SK-N-SH (cell line): ENCODE measurements at regions not wholly inside any gene's neighbourhood (a gene's known extent, or its start where the extent isn't known, plus 50 kb on each side); places are given as distances from the start of the nearest gene placed in this dataset.

Experiments used
- CTCF ChIA-PET: fragments of 300-600, 350-600 bp; formaldehyde crosslinking; extraction: SDS; loops from one replicate; lab custom pipeline; 2021; lab: Yijun Ruan, JAX
- POLR2A ChIA-PET: fragments of 350-600 bp; sonication (Branson Sonifier 250); formaldehyde crosslinking; extraction: SDS; loops from one replicate; lab custom pipeline; 2020; ENCODE audit warnings: antibody characterized with exemption, inconsistent platforms; lab: Yijun Ruan, JAX
- DNase-seq: peaks from one replicate; pipeline ENCODE4 v3.0.0; 2012
- H2AFZ ChIP-seq: fragments of 200-600 bp; sonication (generic); 2 replicates; pipeline ENCODE4 v1.8.1; 2016; ENCODE audit warnings: antibody characterized with exemption, mild to moderate bottlenecking, low read depth
- H3F3A ChIP-seq: fragments of 200-600 bp; sonication (generic); replicated peaks from 2 replicates; pipeline ENCODE3; 2016; ENCODE audit warnings: antibody characterized with exemption, mild to moderate bottlenecking; ENCODE audit not compliant: insufficient read depth
- H3K27ac ChIP-seq, 2 experiments: fragments of 200-500 bp in 1 of 2; fragments of 200-600 bp in 1 of 2; sonication (Bioruptor generic) in 1 of 2; sonication (generic), shearing (Covaris generic) in 1 of 2; 2 replicates each; pipeline versions ENCODE4 v1.5.1 to v1.6.1; 2014 to 2016; ENCODE audit warnings: low read depth in 2 of 2, inconsistent platforms in 1 of 2, low read length in 1 of 2, mild to moderate bottlenecking in 1 of 2, mixed read lengths in 1 of 2
- H3K27me3 ChIP-seq: fragments of 200-600 bp; sonication (generic), shearing (Covaris generic); 2 replicates; pipeline ENCODE4 v1.6.1; 2016; ENCODE audit warnings: mixed run types; ENCODE audit not compliant: insufficient read depth
- H3K36me3 ChIP-seq, 2 experiments: fragments of 200-500 bp in 1 of 2; fragments of 200-600 bp in 1 of 2; sonication (Bioruptor generic) in 1 of 2; sonication (generic) in 1 of 2; replicated peaks in 1 of 2; 2 replicates each; pipeline versions ENCODE3 to v1.5.1; 2014 to 2016; ENCODE audit warnings: low read length in 1 of 2, mild to moderate bottlenecking in 1 of 2; ENCODE audit not compliant: insufficient read depth in 2 of 2, control insufficient read depth in 1 of 2
- H3K4me1 ChIP-seq, 2 experiments: fragments of 200-500 bp in 1 of 2; fragments of 200-600 bp in 1 of 2; sonication (Bioruptor generic) in 1 of 2; sonication (generic), shearing (Covaris generic) in 1 of 2; 2 replicates each; pipeline versions ENCODE4 v1.5.1 to v1.6.1; 2014 to 2016; ENCODE audit warnings: low read depth in 1 of 2, low read length in 1 of 2, mixed run types in 1 of 2; ENCODE audit not compliant: insufficient read depth in 2 of 2, control insufficient read depth in 1 of 2
- H3K4me2 ChIP-seq: fragments of 200-600 bp; sonication (generic), shearing (Covaris generic); 2 replicates; pipeline ENCODE4 v1.6.1; 2017; ENCODE audit warnings: mixed run types
- H3K4me3 ChIP-seq, 2 experiments: fragments of 200-500 bp in 1 of 2; fragments of 200-600 bp in 1 of 2; sonication (Bioruptor generic) in 1 of 2; sonication (generic), shearing (Covaris generic) in 1 of 2; 2 replicates each; pipeline versions ENCODE4 v1.5.1 to v1.8.1; 2014 to 2016; ENCODE audit warnings: low read depth in 2 of 2, inconsistent platforms in 1 of 2, low read length in 1 of 2, mild to moderate bottlenecking in 1 of 2, mixed read lengths in 1 of 2, moderate library complexity in 1 of 2
- H3K79me2 ChIP-seq: fragments of 200-600 bp; sonication (generic); 2 replicates; pipeline ENCODE4 v1.8.1; 2017; ENCODE audit warnings: mild to moderate bottlenecking; ENCODE audit not compliant: insufficient read depth
- H3K9ac ChIP-seq: fragments of 200-600 bp; sonication (generic); 2 replicates; pipeline ENCODE4 v1.6.1; 2017; ENCODE audit warnings: mixed run types
- H3K9me2 ChIP-seq: fragments of 200-600 bp; sonication (generic); 2 replicates; pipeline ENCODE4 v1.6.1; 2017; ENCODE audit warnings: mixed run types
- H3K9me3 ChIP-seq: fragments of 200-600 bp; sonication (generic); 2 replicates; pipeline ENCODE4 v1.6.1; 2017; ENCODE audit warnings: mixed run types, mild to moderate bottlenecking, moderate library complexity
- H4K20me1 ChIP-seq: fragments of 200-600 bp; sonication (generic); 2 replicates; pipeline ENCODE4 v1.6.1; 2017; ENCODE audit warnings: mild to moderate bottlenecking, mixed run types; ENCODE audit not compliant: insufficient read depth
- EP300 ChIP-seq, 2 experiments: IDR thresholded peaks; 2 replicates each; pipeline versions ENCODE4 v1.4.0 to v1.6.1; 2012; ENCODE audit warnings: borderline replicate concordance in 1 of 2, low read depth in 1 of 2, low read length in 1 of 2
- FOSL2 ChIP-seq: IDR thresholded peaks from 2 replicates; pipeline ENCODE4 v1.4.0; 2012; ENCODE audit warnings: low read depth, mild to moderate bottlenecking, moderate library complexity, borderline replicate concordance
- GABPA ChIP-seq: IDR thresholded peaks from 2 replicates; pipeline ENCODE4 v1.4.0; 2012; ENCODE audit warnings: low read depth, mild to moderate bottlenecking
- GATA2 ChIP-seq: sonication (generic); formaldehyde crosslinking; IDR thresholded peaks from 2 replicates; pipeline ENCODE4 v1.5.0; 2020; ENCODE audit warnings: mild to moderate bottlenecking, missing genetic modification reagents
- IRF3 ChIP-seq: fragments of 150-350 bp; IDR thresholded peaks from 2 replicates; pipeline ENCODE4 v1.6.1; 2016; ENCODE audit warnings: mild to moderate bottlenecking, low read depth, low read length
- NRF1 ChIP-seq: IDR thresholded peaks from 2 replicates; pipeline ENCODE4 v1.6.1; 2012; ENCODE audit warnings: low read depth, mild to moderate bottlenecking, low read length
- POLR2AphosphoS5 ChIP-seq: IDR thresholded peaks from 2 replicates; pipeline ENCODE4 v1.6.1; 2012; ENCODE audit warnings: low read depth, low read length
- RAD21 ChIP-seq: IDR thresholded peaks from 2 replicates; pipeline ENCODE4 v1.6.1; 2012; ENCODE audit warnings: mild to moderate bottlenecking, low read length
- RFX5 ChIP-seq: IDR thresholded peaks from 2 replicates; pipeline ENCODE4 v1.6.1; 2012; ENCODE audit warnings: mild to moderate bottlenecking, improper control_type of control experiment, low read length
- RXRA ChIP-seq: IDR thresholded peaks from 2 replicates; pipeline ENCODE4 v1.4.0; 2012; ENCODE audit warnings: low read depth, mild to moderate bottlenecking, borderline replicate concordance
- TAF1 ChIP-seq: IDR thresholded peaks from 2 replicates; pipeline ENCODE4 v1.6.1; 2012; ENCODE audit warnings: low read depth, mild to moderate bottlenecking, low read length, moderate library complexity, borderline replicate concordance
- TEAD4 ChIP-seq: IDR thresholded peaks from 2 replicates; pipeline ENCODE4 v1.4.0; 2012; ENCODE audit warnings: mild to moderate bottlenecking, borderline replicate concordance; ENCODE audit not compliant: insufficient read depth
- WGBS: methylation state at CpG from one replicate; pipeline ENCODE4 v1.1.6; 2017; ENCODE audit warnings: low lambda C conversion rate; 5-methylcytosine and 5-hydroxymethylcytosine counted together
- TF ChIP-seq, protein P1 (sequence below): fragments of 150-350 bp; IDR thresholded peaks from 2 replicates; pipeline ENCODE4 v1.6.1; 2017; ENCODE audit warnings: antibody characterized with exemption, low read length, low read depth, borderline replicate concordance
- TF ChIP-seq, protein P2 (sequence below): IDR thresholded peaks from 2 replicates; pipeline ENCODE4 v1.6.1; 2012; ENCODE audit warnings: mild to moderate bottlenecking, low read depth, low read length, moderate library complexity
- TF ChIP-seq, protein P3 (sequence below): IDR thresholded peaks from 2 replicates; pipeline ENCODE4 v1.4.0; 2012; ENCODE audit warnings: low read depth, borderline replicate concordance
- TF ChIP-seq, protein P4 (sequence below): IDR thresholded peaks from 2 replicates; pipeline ENCODE4 v1.4.0; 2012; ENCODE audit warnings: low read depth

DNA sequence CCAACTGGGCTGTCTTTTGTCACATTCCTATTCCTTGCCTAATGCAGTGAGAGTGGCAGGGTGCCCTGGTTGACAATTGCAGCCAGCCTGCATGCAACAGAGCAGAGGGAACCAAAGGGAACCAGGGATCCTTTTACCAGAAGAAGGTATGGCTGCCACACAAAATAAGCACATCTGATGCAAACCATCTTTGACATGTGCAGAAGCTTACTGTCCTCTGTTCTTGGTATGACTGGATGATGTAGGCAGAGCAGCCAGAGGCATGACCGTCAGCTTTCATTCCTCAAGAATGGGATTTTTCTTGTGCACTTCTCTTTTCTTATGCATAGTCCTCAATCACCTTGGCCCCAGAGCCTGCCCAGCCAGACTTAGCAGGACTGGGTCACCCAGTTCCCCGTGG, 116.1 kb downstream of the UQCRFS1 start:
- no peak overlapping the region for H3K27ac ChIP-seq
- no peak for DNase-seq
- H3K36me3 ChIP-seq = no peaks in the 10 kb centered on the region
- no peak overlapping the region for H3K4me2 ChIP-seq
- no peak overlapping the region for H2AFZ ChIP-seq
- no peaks in the 10 kb centered on the region for H4K20me1 ChIP-seq
- H3K9me2 ChIP-seq = no peaks in the 10 kb centered on the region
- ChIA-PET CTCF (no interaction called here), POLR2A (no interaction called here)
- 0% methylated on average over 2 of the region's 2 CpGs for WGBS
- H3K9ac ChIP-seq = no peak overlapping the region
- no peaks in the 10 kb centered on the region for H3K9me3 ChIP-seq
- peaks cover 8% of the 10 kb centered on the region; the same call in 1 of the 2 replicates for H3K27me3 ChIP-seq
- no peaks in the 10 kb centered on the region for H3K4me1 ChIP-seq
- H3K4me3 ChIP-seq = no peak overlapping the region
- TF ChIP-seq RFX5 (no peak), NRF1 (no peak), FOSL2 (no peak), TEAD4 (no peak), GATA2 (CRISPR knock-in tag) (no peak), IRF3 (no peak), RAD21 (no peak), TAF1 (no peak), EP300 (IDR thresholded peaks at IDR 0.05; ENCODE audit: borderline replicate concordance in 1 of 2, low read depth in 1 of 2, low read length in 1 of 2) (no peak), RXRA (no peak), POLR2AphosphoS5 (no peak), GABPA (no peak)
- TF ChIP-seq, protein P1, sequence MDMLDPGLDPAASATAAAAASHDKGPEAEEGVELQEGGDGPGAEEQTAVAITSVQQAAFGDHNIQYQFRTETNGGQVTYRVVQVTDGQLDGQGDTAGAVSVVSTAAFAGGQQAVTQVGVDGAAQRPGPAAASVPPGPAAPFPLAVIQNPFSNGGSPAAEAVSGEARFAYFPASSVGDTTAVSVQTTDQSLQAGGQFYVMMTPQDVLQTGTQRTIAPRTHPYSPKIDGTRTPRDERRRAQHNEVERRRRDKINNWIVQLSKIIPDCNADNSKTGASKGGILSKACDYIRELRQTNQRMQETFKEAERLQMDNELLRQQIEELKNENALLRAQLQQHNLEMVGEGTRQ = no peak
- TF ChIP-seq, protein P2, sequence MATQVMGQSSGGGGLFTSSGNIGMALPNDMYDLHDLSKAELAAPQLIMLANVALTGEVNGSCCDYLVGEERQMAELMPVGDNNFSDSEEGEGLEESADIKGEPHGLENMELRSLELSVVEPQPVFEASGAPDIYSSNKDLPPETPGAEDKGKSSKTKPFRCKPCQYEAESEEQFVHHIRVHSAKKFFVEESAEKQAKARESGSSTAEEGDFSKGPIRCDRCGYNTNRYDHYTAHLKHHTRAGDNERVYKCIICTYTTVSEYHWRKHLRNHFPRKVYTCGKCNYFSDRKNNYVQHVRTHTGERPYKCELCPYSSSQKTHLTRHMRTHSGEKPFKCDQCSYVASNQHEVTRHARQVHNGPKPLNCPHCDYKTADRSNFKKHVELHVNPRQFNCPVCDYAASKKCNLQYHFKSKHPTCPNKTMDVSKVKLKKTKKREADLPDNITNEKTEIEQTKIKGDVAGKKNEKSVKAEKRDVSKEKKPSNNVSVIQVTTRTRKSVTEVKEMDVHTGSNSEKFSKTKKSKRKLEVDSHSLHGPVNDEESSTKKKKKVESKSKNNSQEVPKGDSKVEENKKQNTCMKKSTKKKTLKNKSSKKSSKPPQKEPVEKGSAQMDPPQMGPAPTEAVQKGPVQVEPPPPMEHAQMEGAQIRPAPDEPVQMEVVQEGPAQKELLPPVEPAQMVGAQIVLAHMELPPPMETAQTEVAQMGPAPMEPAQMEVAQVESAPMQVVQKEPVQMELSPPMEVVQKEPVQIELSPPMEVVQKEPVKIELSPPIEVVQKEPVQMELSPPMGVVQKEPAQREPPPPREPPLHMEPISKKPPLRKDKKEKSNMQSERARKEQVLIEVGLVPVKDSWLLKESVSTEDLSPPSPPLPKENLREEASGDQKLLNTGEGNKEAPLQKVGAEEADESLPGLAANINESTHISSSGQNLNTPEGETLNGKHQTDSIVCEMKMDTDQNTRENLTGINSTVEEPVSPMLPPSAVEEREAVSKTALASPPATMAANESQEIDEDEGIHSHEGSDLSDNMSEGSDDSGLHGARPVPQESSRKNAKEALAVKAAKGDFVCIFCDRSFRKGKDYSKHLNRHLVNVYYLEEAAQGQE = no peak
- TF ChIP-seq, protein P3, sequence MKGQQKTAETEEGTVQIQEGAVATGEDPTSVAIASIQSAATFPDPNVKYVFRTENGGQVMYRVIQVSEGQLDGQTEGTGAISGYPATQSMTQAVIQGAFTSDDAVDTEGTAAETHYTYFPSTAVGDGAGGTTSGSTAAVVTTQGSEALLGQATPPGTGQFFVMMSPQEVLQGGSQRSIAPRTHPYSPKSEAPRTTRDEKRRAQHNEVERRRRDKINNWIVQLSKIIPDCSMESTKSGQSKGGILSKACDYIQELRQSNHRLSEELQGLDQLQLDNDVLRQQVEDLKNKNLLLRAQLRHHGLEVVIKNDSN = no peak
- TF ChIP-seq, protein P4, sequence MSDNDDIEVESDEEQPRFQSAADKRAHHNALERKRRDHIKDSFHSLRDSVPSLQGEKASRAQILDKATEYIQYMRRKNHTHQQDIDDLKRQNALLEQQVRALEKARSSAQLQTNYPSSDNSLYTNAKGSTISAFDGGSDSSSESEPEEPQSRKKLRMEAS = no peak
- no peaks in the 10 kb centered on the region for H3F3A ChIP-seq
- H3K79me2 ChIP-seq = no peaks in the 10 kb centered on the region
